Transverse colon (tissue), 4 donors: ENCODE measurements at regions not wholly inside any gene's neighbourhood (a gene's known extent, or its start where the extent isn't known, plus 50 kb on each side); places are given as distances from the start of the nearest gene placed in this dataset.
A peak's percentile ranks its signal among the peaks of the same experiment; 100 is the strongest.

Source experiments
- DNase-seq: peaks from one replicate; pipeline ENCODE4 v3.0.0-alpha.2; 2019
- H3K27ac ChIP-seq, 4 donors: fragments of 200-600 bp; sonication (generic); 2 replicates each; pipeline ENCODE4 v1.5.1; 2016 to 2018; ENCODE audit warnings: inconsistent platforms in 4 of 4
- H3K27me3 ChIP-seq: fragments of 200-600 bp; sonication (generic); 2 replicates; pipeline ENCODE4 v1.5.1; 2017; ENCODE audit warnings: inconsistent platforms
- H3K36me3 ChIP-seq, 4 donors: fragments of 200-600 bp; sonication (generic); 2 replicates each; pipeline ENCODE4 v1.5.1; 2017 to 2019; ENCODE audit warnings: inconsistent platforms in 4 of 4
- H3K4me1 ChIP-seq, 4 donors: fragments of 200-600 bp; sonication (generic); 2 replicates each; pipeline ENCODE4 v1.5.1; 2017 to 2020; ENCODE audit warnings: inconsistent platforms in 4 of 4
- H3K4me3 ChIP-seq, 4 donors: fragments of 200-600 bp; sonication (generic); 1 replicate in 1 of 4; 2 replicates in 3 of 4; pipeline versions ENCODE4 v1.5.1 to v1.6.1; 2017 to 2019; ENCODE audit warnings: inconsistent platforms in 4 of 4
- H3K9me3 ChIP-seq, 2 donors: fragments of 200-600 bp; sonication (generic); 2 replicates each; pipeline ENCODE4 v1.5.1; 2017 to 2019; ENCODE audit warnings: inconsistent platforms in 2 of 2
- EP300 ChIP-seq: sonication (generic); formaldehyde crosslinking; IDR thresholded peaks from one replicate; pipeline ENCODE4 v1.6.1; 2017; ENCODE audit warnings: antibody characterized with exemption, low read depth
- POLR2A ChIP-seq: fragments of 450-650 bp; IDR thresholded peaks from one replicate; pipeline ENCODE4 v1.6.1; 2016; ENCODE audit warnings: antibody characterized with exemption, mild to moderate bottlenecking, moderate library complexity
- POLR2AphosphoS5 ChIP-seq, 3 donors: sonication (generic); formaldehyde crosslinking; IDR thresholded peaks; one replicate each; pipeline ENCODE4 v1.6.1; 2016; ENCODE audit warnings: antibody characterized with exemption in 3 of 3
- WGBS, 2 donors: methylation state at CpG; one replicate each; pipeline ENCODE4 v1.1.5; 2018; ENCODE audit warnings: low coverage in 1 of 2; 5-methylcytosine and 5-hydroxymethylcytosine counted together
- in situ Hi-C, 4 donors: fragments of 200-750 bp; cut with MboI; loops; one replicate each; pipeline versions ENCODE4 v1.15.0 to v1.15.1; 2017; ENCODE audit warnings: low sequenced_read_pairs in 3 of 4, low pct_ligation_motif_present in 1 of 4, low pct_unique_long_range_greater_than_20kb in 1 of 4
- intact Hi-C: fragments of 100-400 bp; cut with DNase I; formaldehyde crosslinking; loops from one replicate; pipeline ENCODE4 v1.15.1; 2023; ENCODE audit warnings: low total_unique reads
- TF ChIP-seq, protein P1 (sequence below), 5 experiments: fragments of 200-600 bp in 3 of 5; fragments of 450-650 bp in 2 of 5; sonication (generic) in 3 of 5; IDR thresholded peaks; 1 replicate in 2 of 5; 2 replicates in 3 of 5; pipeline ENCODE4 v1.5.1; 2016 to 2017; ENCODE audit warnings: antibody characterized with exemption in 5 of 5, inconsistent platforms in 3 of 5, mild to moderate bottlenecking in 2 of 5, moderate library complexity in 1 of 5

DNA sequence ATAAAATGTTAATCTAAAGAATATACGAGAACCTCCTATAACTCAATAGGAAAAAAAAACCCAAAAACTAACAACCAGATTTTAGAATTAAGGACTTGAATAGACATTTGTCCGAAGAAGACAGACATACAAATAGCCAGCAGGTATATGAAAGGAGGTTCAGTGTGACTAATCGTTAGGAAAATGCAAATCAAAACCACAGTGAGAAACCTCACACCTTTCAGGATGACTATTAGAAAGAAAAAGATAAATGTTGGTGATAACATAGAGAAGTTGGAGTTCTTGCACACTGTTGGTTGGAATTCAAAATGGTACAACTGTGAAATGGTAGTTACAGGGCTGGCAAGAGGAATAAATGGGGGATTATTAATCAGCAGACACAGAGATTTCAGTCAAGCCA, 339.0 kb downstream of the TMEM114 start:
- intact Hi-C loops (no loop called here), in situ Hi-C loops (no loop called here)
- DNase-seq = no peak
- TF ChIP-seq POLR2A (no peak), EP300 (no peak), POLR2AphosphoS5 (IDR thresholded peaks at IDR 0.05) (no peak)
- TF ChIP-seq, protein P1, sequence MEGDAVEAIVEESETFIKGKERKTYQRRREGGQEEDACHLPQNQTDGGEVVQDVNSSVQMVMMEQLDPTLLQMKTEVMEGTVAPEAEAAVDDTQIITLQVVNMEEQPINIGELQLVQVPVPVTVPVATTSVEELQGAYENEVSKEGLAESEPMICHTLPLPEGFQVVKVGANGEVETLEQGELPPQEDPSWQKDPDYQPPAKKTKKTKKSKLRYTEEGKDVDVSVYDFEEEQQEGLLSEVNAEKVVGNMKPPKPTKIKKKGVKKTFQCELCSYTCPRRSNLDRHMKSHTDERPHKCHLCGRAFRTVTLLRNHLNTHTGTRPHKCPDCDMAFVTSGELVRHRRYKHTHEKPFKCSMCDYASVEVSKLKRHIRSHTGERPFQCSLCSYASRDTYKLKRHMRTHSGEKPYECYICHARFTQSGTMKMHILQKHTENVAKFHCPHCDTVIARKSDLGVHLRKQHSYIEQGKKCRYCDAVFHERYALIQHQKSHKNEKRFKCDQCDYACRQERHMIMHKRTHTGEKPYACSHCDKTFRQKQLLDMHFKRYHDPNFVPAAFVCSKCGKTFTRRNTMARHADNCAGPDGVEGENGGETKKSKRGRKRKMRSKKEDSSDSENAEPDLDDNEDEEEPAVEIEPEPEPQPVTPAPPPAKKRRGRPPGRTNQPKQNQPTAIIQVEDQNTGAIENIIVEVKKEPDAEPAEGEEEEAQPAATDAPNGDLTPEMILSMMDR (IDR thresholded peaks at IDR 0.05) = no peak
- H3K27me3 ChIP-seq = no peaks in the 10 kb centered on the region
- no peak overlapping the region for H3K4me3 ChIP-seq
- no peak overlapping the region for H3K27ac ChIP-seq
- H3K9me3 ChIP-seq = no peaks in the 10 kb centered on the region
- WGBS, 2 donors = 68 to 70% methylated on average over 3 of the region's 3 CpGs
- H3K4me1 ChIP-seq = peaks cover 4 to 19% (median 6%) of the 10 kb centered on the region in 4 donors
- H3K36me3 ChIP-seq = no peaks in the 10 kb centered on the region

DNA sequence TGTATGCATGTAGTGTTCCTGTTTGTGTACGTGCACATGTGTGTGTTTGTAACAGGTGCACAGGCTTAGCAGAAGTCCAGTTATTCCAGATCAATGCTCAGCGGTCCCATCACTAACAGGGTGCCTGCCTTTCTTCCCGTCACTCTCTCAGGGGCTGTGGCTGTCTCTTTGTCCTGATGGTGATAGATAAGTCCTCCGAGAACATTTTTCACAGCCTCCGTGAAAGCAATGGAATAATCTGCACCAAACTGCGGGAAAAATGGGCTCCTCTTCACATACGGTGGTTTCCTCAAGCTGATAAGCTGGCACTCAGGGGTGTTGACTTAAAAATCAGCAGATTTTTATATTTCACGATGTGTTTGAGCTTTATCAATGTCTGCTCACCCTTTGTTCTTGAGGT, 342.3 kb downstream of the TMEM114 start:
- in situ Hi-C loops (no loop called here), intact Hi-C loops (no loop called here)
- Histone ChIP-seq H3K27me3 (no peaks in the 10 kb centered on the region), H3K36me3 (no peaks in the 10 kb centered on the region), H3K9me3 (no peaks in the 10 kb centered on the region), H3K4me1 (peaks cover 0 to 14% (median 1%) of the 10 kb centered on the region in 4 donors), H3K4me3 (no peak overlapping the region), H3K27ac (no peak overlapping the region)
- WGBS, 2 donors = 34 to 41% methylated on average over 8 of the region's 8 CpGs
- TF ChIP-seq POLR2AphosphoS5 (IDR thresholded peaks at IDR 0.05) (no peak), EP300 (no peak), POLR2A (no peak)
- TF ChIP-seq, protein P1 (IDR thresholded peaks at IDR 0.05) = no peak
- DNase-seq = no peak

- intact Hi-C loops = no loop called here
- Histone ChIP-seq H3K27me3 (no peaks in the 10 kb centered on the region), H3K36me3 (no peaks in the 10 kb centered on the region), H3K4me3 (no peak overlapping the region), H3K4me1 (peaks cover 0 to 11% (median 3%) of the 10 kb centered on the region in 4 donors), H3K9me3 (no peaks in the 10 kb centered on the region), H3K27ac (no peak overlapping the region)
- no peak for TF ChIP-seq EP300
- no peak for TF ChIP-seq POLR2A
- TF ChIP-seq, protein P1 (IDR thresholded peaks at IDR 0.05) = no peak
- TF ChIP-seq POLR2AphosphoS5 (IDR thresholded peaks at IDR 0.05) = no peak
- DNase-seq = no peak
- in situ Hi-C loops = no loop called here
- WGBS, 2 donors = 70% methylated on average over 4 of the region's 4 CpGs; no CpG with 5 or more reads in 1 of the 2 donors
These were observed 346.3 kb downstream of the TMEM114 start for GRCh38 chr16:8243981-8244380.

- in situ Hi-C loops (no loop called here), intact Hi-C loops (no loop called here)
- no peak overlapping the region for H3K4me3 ChIP-seq
- peaks cover 0 to 5% (median 2%) of the 10 kb centered on the region in 4 donors for H3K4me1 ChIP-seq
- TF ChIP-seq POLR2A (no peak), POLR2AphosphoS5 (IDR thresholded peaks at IDR 0.05) (no peak), EP300 (no peak)
- TF ChIP-seq, protein P1 (IDR thresholded peaks at IDR 0.05) = no peak
- 28 to 35% methylated on average over 3 of the region's 3 CpGs for WGBS, 2 donors
- no peaks in the 10 kb centered on the region for H3K27me3 ChIP-seq
- H3K36me3 ChIP-seq = no peaks in the 10 kb centered on the region
- no peak overlapping the region for H3K27ac ChIP-seq
- DNase-seq = peak; percentile 26
- H3K9me3 ChIP-seq = no peaks in the 10 kb centered on the region
These were observed 348.9 kb downstream of the TMEM114 start for GRCh38 chr16:8241408-8241807.
